Stimulated activated naive B cell treated with anti-CD40 and anti-IgM and Interleukin-4, amounts not matched to agents 10 μg/mL and 1 μg/mL and 100 μg/mL, for 72 hours (primary cell): ENCODE measurements at regions not wholly inside any gene's neighbourhood (a gene's known extent, or its start where the extent isn't known, plus 50 kb on each side); places are given as distances from the start of the nearest gene placed in this dataset.

Source experiments
- ATAC-seq, 2 donors: fragments of 150-1000 bp; cut with Tn5 transposase; replicated peaks; 2 replicates each; pipeline ENCODE4 v1.10.0; 2021; ENCODE audit warnings: moderate library complexity in 1 of 2
- DNase-seq: peaks from one replicate; pipeline ENCODE4 v3.0.0; 2021
- H3K27ac Mint-ChIP-seq: one replicate; pipeline ENCODE4 v1.8.0; 2022; ENCODE audit warnings: mild to moderate bottlenecking, mixed read lengths
- H3K27me3 Mint-ChIP-seq, 2 donors: one replicate each; pipeline ENCODE4 v1.8.0; 2022; ENCODE audit warnings: mixed read lengths in 2 of 2
- H3K36me3 Mint-ChIP-seq, 2 donors: one replicate each; pipeline ENCODE4 v1.8.0; 2022; ENCODE audit warnings: mixed read lengths in 2 of 2, mild to moderate bottlenecking in 1 of 2
- H3K4me1 Mint-ChIP-seq, 2 donors: one replicate each; pipeline ENCODE4 v1.8.0; 2022; ENCODE audit warnings: mixed read lengths in 2 of 2, mild to moderate bottlenecking in 1 of 2
- H3K4me3 Mint-ChIP-seq, 2 donors: one replicate each; pipeline ENCODE4 v1.8.0; 2022; ENCODE audit warnings: mild to moderate bottlenecking in 2 of 2, mixed read lengths in 2 of 2, moderate library complexity in 1 of 2
- H3K9me3 Mint-ChIP-seq, 2 donors: one replicate each; pipeline ENCODE4 v1.8.0; 2022; ENCODE audit warnings: mixed read lengths in 2 of 2, mild to moderate bottlenecking in 1 of 2

DNA sequence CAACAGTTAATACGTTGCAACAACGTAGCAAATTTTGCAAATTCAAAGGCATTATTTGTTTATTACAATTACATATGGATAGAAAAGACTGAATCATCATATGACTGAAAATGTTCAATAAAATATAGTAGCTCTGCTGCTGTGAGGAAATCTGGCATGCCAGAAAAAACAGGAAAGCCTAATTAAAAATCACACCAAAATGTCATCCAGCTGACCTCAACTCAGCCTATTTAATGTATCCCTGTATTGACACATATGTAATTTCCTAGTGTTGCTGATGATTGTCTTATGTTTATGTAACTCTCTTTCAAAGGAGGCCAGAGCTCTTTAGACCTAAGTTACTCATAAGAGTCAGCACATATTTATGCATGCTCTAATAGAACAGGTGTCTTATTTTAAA is 495.0 kb downstream of the PCDH17 start:
- Mint-ChIP-seq H3K27me3 (no peaks in the 10 kb centered on the region), H3K4me3 (no peak overlapping the region), H3K9me3 (peaks cover 12 to 13% of the 10 kb centered on the region in 2 donors), H3K4me1 (no peaks in the 10 kb centered on the region), H3K36me3 (no peaks in the 10 kb centered on the region), H3K27ac (no peak overlapping the region)
- DNase-seq, result no peak
- ATAC-seq, result no peak

DNA sequence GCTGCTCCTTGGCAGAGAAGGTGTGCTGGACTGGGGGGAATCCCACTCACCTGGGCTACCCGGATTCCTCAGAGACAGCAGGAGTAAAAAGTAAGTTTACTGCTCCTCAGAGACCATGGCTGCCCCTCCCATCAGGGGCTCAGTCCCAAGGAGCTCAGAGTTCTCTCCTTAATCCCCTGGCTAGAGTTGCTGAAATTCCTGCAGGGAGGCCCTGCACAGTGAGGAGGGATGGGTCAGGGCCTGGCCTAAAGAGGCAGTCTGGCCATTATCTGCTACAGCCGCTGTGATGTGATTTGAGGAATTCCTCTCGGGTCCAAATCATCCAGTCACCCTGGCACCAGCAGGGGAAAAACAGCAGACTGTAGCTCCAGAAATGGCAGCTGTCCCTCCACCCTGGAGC is 502.5 kb downstream of the PCDH17 start:
- Mint-ChIP-seq H3K9me3 (peaks cover 10 to 14% of the 10 kb centered on the region in 2 donors), H3K36me3 (no peaks in the 10 kb centered on the region), H3K27me3 (no peaks in the 10 kb centered on the region), H3K27ac (no peak overlapping the region), H3K4me1 (no peaks in the 10 kb centered on the region), H3K4me3 (no peak overlapping the region)
- DNase-seq (no peak), ATAC-seq (no peak)

DNA sequence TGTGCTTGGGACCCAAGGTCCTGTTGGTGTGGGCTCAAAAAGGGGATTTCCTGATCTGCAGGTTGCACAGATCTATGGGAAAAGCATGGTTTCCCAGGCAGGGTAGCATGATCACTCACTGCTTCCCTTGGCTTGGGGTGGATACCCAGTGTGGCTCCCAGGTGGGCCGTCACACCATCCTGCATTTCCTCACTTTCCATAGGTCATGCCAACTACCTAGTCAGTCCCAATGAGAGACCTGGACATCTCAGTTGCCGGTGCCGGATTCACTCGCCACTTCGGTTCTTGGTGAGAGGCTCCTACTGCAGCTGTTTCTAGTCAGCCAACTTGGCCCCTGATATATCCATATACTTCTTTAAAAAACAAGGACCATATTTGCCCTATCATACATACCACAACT is 503.0 kb downstream of the PCDH17 start:
- peaks cover 12 to 14% of the 10 kb centered on the region in 2 donors for H3K9me3 Mint-ChIP-seq
- H3K4me1 Mint-ChIP-seq, result no peaks in the 10 kb centered on the region
- no peaks in the 10 kb centered on the region for H3K27me3 Mint-ChIP-seq
- ATAC-seq (no peak), DNase-seq (no peak)
- no peak overlapping the region for H3K27ac Mint-ChIP-seq
- no peak overlapping the region for H3K4me3 Mint-ChIP-seq
- no peaks in the 10 kb centered on the region for H3K36me3 Mint-ChIP-seq

DNA sequence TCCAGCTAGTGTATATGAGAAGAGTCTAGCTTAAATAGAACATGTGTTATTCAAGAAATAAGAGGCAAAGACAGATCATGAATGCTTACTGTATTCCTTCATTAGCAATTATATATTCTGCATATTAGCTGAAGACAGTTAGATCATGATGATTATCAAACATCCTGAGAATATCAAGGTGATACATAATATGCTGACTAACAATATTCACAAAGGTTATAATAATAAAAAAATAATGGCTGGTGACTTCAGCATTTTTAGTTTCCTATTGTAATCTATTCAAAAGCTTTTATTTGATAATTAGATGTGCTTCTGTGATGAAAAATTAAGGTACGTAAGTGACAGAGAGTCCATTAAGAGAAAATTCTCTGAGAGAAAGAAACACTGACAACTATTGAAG is 511.4 kb downstream of the PCDH17 start:
- no peak for ATAC-seq
- Mint-ChIP-seq H3K27me3 (no peaks in the 10 kb centered on the region), H3K27ac (no peak overlapping the region), H3K36me3 (no peaks in the 10 kb centered on the region), H3K4me3 (no peak overlapping the region), H3K9me3 (peaks cover 9 to 16% of the 10 kb centered on the region in 2 donors), H3K4me1 (no peaks in the 10 kb centered on the region)
- no peak for DNase-seq

DNA sequence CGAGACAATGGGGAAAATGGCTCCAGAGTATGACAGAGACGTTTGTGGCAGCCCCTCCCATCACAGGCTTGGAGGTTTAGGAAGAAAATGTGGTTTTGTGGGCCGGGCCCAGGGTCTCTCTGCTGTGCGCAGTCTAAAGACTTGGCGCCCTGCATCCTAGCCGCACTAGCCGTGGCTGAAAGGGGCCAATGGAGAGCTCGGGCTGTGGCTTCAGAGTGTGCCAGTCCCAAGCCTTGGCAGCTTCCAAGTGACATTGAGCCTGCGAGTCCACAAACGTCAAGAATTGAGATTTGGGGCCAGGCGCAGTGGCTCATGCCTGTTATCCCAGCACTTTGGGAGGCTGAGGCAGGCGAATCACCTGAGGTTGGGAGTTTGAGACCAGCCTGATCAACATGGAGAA is 513.1 kb downstream of the PCDH17 start:
- no peak overlapping the region for H3K27ac Mint-ChIP-seq

DNA sequence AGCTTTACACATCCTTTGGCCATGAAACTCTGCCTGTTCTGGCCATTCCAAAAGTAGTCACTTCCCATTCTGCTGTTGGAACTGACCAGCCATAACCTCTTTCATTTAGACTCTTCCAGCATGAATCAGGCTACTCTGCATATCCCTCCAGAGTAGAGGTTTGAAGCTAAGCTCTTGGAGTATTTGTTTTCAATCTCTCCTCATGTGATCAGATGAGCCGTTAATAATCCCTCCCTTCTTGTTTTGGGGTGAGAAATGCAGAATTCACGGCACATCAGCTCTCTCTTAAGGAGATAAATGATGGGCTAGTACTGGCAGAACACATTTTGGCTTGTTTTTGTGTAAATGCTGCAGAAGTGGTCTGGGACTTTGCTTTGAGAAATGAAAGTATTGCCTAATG is 519.9 kb downstream of the PCDH17 start:
- Mint-ChIP-seq H3K4me3 (no peak overlapping the region), H3K9me3 (no peaks in the 10 kb centered on the region), H3K36me3 (no peaks in the 10 kb centered on the region), H3K27me3 (no peaks in the 10 kb centered on the region), H3K27ac (no peak overlapping the region), H3K4me1 (no peaks in the 10 kb centered on the region)
- DNase-seq (no peak), ATAC-seq (no peak)

More for the DNA sequence above, 513.1 kb downstream of the PCDH17 start:
- no peak for DNase-seq
- no peaks in the 10 kb centered on the region for H3K36me3 Mint-ChIP-seq
- no peak overlapping the region for H3K4me3 Mint-ChIP-seq
- no peaks in the 10 kb centered on the region for H3K4me1 Mint-ChIP-seq
- ATAC-seq, result no peak
- H3K27me3 Mint-ChIP-seq, result no peaks in the 10 kb centered on the region
- peaks cover 9 to 14% of the 10 kb centered on the region in 2 donors for H3K9me3 Mint-ChIP-seq

DNA sequence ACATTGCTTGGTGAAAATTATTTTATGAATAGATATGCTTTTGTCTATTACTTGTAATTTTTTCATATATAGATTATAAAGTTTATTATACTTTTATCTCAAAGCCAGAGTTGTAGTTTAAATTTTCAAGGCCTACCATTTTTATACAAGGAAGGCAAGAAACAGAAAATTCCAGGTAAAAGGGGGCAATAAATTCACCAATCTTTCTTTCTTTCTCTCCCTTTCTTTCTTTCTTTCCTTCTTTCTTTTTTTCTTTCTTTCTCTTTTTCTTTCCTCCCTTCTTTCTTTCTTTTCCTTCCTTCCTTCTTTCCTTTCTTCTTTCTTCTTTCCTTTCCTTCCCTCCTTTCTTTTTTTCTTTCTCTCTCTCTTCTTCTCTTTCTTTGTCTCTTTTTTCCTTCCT is 529.4 kb downstream of the PCDH17 start:
- ATAC-seq, result no peak
- H3K9me3 Mint-ChIP-seq, result peaks cover 0 to 1% of the 10 kb centered on the region in 2 donors
- no peak for DNase-seq
- no peaks in the 10 kb centered on the region for H3K4me1 Mint-ChIP-seq
- no peak overlapping the region for H3K27ac Mint-ChIP-seq
- H3K36me3 Mint-ChIP-seq, result no peaks in the 10 kb centered on the region
- no peak overlapping the region for H3K4me3 Mint-ChIP-seq
- H3K27me3 Mint-ChIP-seq, result no peaks in the 10 kb centered on the region

DNA sequence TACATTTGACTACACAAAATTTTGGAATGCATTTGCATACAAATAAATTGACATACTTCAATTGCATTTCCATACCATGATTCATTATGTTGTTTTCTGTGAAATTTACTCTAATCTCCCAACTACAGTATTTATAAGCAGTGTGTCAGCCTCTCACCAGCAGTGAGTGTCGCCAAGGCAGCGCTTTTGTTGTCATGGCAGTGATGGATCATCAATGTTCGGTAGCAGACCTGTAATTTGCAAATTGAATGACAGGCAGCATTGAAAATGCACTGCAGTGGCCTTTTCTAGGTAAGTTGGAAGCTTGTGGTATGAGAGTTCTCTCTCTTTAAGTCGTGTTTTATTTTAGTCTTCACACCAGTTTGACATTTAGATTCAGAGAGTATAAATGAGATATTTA is 534.1 kb downstream of the PCDH17 start:
- no peaks in the 10 kb centered on the region for H3K27me3 Mint-ChIP-seq
- no peak overlapping the region for H3K27ac Mint-ChIP-seq

DNA sequence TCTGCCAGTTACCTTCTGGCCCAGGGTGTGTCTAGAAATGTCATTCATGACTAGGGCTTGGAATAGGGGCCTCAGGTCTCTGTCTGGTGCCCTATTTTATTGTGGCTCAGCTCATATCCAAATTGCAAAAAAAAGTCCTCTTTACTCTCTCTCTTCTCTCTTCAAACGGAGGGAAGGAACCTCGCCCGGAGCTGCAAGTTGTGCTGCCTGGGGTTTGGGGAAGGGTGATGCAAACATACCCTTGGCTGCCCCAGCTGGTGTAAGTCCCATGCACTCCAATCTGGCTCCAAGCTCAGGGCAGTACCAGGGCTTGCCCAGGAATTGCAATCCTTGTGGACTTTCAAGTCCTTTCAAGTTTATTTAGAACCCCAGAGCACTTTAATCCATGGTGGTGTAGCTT is 549.6 kb downstream of the PCDH17 start:
- H3K36me3 Mint-ChIP-seq, result no peaks in the 10 kb centered on the region
- ATAC-seq, result no peak
- H3K27ac Mint-ChIP-seq, result no peak overlapping the region
- no peaks in the 10 kb centered on the region for H3K4me1 Mint-ChIP-seq
- H3K27me3 Mint-ChIP-seq, result no peaks in the 10 kb centered on the region
- H3K9me3 Mint-ChIP-seq, result peaks cover 11 to 21% of the 10 kb centered on the region in 2 donors
- no peak overlapping the region for H3K4me3 Mint-ChIP-seq
- DNase-seq, result no peak

More for the DNA sequence above, 534.1 kb downstream of the PCDH17 start:
- ATAC-seq, result no peak
- DNase-seq, result no peak
- Mint-ChIP-seq H3K4me3 (no peak overlapping the region), H3K36me3 (no peaks in the 10 kb centered on the region), H3K9me3 (peaks cover 0 to 6% of the 10 kb centered on the region in 2 donors), H3K4me1 (no peaks in the 10 kb centered on the region)

DNA sequence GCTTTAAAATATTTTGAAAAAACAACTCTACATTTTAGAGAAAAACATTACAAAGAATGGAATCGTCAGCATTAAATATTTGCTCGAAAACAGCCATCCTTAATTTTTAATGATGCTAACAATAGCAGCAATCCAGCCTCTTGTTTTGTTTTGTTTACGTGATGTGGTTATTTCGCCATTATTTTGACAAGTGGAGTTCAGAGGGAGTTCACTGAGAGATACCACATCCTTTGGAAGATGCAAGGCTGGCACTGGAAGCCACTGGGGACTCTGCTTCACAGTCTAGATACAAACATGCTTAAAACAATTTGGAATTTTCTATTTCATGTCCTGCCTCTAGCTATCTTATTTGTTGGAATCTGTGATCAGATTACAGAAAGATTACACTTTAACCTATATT is 556.3 kb downstream of the PCDH17 start:
- H3K36me3 Mint-ChIP-seq, result no peaks in the 10 kb centered on the region
- H3K9me3 Mint-ChIP-seq, result peaks cover 8 to 11% of the 10 kb centered on the region in 2 donors
- DNase-seq, result no peak
- no peak overlapping the region for H3K27ac Mint-ChIP-seq
- ATAC-seq, result no peak
- no peak overlapping the region for H3K4me3 Mint-ChIP-seq
- H3K4me1 Mint-ChIP-seq, result no peaks in the 10 kb centered on the region
- no peaks in the 10 kb centered on the region for H3K27me3 Mint-ChIP-seq

DNA sequence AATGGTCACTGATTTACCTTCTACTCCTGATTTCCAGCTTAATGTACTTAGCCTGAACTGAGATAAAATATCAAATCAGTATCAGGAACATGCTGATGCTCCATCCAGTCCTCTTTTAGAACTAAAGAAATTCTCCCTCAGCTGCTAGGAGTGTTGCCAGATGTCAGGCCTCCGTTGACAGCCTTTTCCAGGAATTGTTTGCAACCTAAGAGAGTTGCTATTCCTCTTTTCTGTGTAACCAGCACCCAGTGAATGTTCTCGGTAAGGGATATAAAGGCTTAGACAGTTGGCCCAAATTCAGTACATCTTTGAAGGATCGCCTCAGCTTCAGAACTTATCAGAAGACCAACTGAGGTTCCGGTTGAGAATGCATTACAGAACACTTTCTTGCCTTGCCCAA is 559.0 kb downstream of the PCDH17 start:
- DNase-seq (no peak), ATAC-seq (no peak)
- Mint-ChIP-seq H3K4me1 (no peaks in the 10 kb centered on the region), H3K4me3 (no peak overlapping the region), H3K27ac (no peak overlapping the region), H3K9me3 (peaks cover 2 to 3% of the 10 kb centered on the region in 2 donors), H3K36me3 (no peaks in the 10 kb centered on the region), H3K27me3 (no peaks in the 10 kb centered on the region)

DNA sequence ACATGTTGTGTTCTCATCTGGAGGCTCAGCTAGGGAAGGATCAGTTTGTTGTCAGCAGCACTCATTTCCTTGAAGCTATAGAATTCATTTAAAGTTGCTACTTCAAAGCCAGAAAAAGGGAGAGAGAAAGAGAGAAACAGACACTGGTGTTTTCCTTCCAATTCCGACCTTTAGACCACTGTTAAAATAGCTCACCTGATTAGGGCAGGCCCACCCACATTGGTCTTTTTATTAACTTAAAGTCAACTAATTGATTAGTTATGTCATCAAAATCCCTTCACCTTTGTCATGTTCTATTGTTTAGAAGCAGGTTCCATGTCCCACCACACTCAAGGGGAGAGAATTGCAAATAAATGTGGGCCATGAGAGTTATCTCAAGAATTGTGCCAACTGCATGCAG is 560.2 kb downstream of the PCDH17 start:
- no peak overlapping the region for H3K27ac Mint-ChIP-seq
- DNase-seq, result no peak
- no peak overlapping the region for H3K4me3 Mint-ChIP-seq
- ATAC-seq, result no peak
- peaks cover 0 to 2% of the 10 kb centered on the region in 2 donors for H3K9me3 Mint-ChIP-seq
- no peaks in the 10 kb centered on the region for H3K27me3 Mint-ChIP-seq
- H3K4me1 Mint-ChIP-seq, result no peaks in the 10 kb centered on the region
- no peaks in the 10 kb centered on the region for H3K36me3 Mint-ChIP-seq

DNA sequence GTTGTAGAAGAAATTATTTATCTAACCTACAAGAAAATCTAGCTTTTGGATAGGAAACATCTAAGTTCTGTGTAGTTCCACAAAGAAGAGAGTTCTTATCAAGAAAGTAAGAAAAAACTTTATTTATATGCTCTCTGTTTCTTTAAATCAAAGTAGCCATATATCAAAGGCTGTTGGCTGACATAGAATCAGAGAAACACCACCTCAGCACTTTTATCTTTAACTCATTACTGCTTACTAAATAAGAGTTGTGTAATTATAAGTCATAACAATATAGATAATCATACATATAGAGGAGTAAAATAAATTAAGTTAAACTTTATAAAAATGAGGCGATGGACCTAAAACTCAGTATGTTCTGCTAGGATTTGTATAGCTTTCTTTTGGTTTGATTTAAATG is 570.6 kb downstream of the PCDH17 start:
- H3K27me3 Mint-ChIP-seq, result no peaks in the 10 kb centered on the region
- H3K36me3 Mint-ChIP-seq, result no peaks in the 10 kb centered on the region
- H3K27ac Mint-ChIP-seq, result no peak overlapping the region
- no peak for DNase-seq
- H3K4me3 Mint-ChIP-seq, result no peak overlapping the region
- H3K4me1 Mint-ChIP-seq, result no peaks in the 10 kb centered on the region
- no peak for ATAC-seq
- peaks cover 6 to 8% of the 10 kb centered on the region in 2 donors for H3K9me3 Mint-ChIP-seq

DNA sequence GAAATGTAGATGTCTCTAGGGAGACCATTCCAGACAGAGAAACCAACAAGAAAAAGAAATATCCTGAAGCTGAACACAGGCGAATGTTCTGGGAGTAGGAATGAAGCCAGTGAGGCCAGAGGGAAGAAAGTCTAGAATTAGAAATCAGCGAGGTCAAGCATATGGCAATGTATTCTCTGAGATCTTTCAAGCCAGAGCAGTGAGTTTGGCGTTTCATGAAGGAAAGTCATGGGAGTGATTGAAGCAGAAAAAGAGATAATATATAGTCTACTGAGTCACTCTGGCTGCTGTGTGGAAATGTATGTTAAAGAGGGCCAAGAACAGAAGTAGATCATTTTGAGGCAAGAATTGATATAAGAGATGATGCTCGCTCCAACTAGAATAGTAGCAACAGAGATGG is 576.0 kb downstream of the PCDH17 start:
- Mint-ChIP-seq H3K4me1 (no peaks in the 10 kb centered on the region), H3K27ac (no peak overlapping the region), H3K4me3 (no peak overlapping the region), H3K9me3 (peaks cover 0 to 6% of the 10 kb centered on the region in 2 donors), H3K27me3 (no peaks in the 10 kb centered on the region), H3K36me3 (no peaks in the 10 kb centered on the region)
- DNase-seq (no peak), ATAC-seq (no peak)

DNA sequence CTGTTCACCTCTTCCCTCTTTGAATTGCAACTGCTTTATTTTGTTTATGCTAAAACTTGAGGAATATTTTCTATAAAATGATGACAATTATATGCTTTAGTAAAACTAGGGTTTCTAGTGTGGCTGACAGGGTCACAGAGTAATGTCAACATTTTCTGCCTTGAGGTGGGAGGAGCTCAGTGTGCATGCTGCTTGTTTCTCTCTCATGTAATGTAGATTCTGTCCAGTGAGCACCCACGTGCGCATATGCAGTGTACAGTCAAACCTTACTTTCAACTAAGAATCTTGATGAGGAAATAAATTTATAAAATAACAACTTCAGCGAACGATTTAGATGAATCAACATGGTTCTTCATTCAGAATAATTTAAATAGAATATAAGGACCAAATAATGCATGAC is 603.9 kb downstream of the PCDH17 start:
- Mint-ChIP-seq H3K4me1 (no peaks in the 10 kb centered on the region), H3K9me3 (peaks cover 6 to 9% of the 10 kb centered on the region in 2 donors), H3K36me3 (no peaks in the 10 kb centered on the region), H3K27ac (no peak overlapping the region), H3K27me3 (no peaks in the 10 kb centered on the region), H3K4me3 (no peak overlapping the region)
- no peak for ATAC-seq
- DNase-seq, result no peak
